ENCODE measurements at regions not wholly inside any gene's neighbourhood (a gene's known extent, or its start where the extent isn't known, plus 50 kb on each side); places are given as distances from the start of the nearest gene placed in this dataset.
A peak's percentile ranks its signal among the peaks of the same experiment; 100 is the strongest.

- no peak overlapping the region for H3K4me3 ChIP-seq
- DNase-seq (no peak), ATAC-seq (no peak)
- no peaks in the 10 kb centered on the region for H3K4me1 ChIP-seq
- no peak for TF ChIP-seq CTCF (IDR thresholded peaks at IDR 0.05)
- no peak for TF ChIP-seq POLR2A (IDR thresholded peaks at IDR 0.05)
- peaks cover 0 to 4% (median 0%) of the 10 kb centered on the region in 9 donors for H3K27me3 ChIP-seq
- WGBS, 4 donors, result 87 to 97% (median 89%) methylated on average over 4 of the region's 4 CpGs
- H3K27ac ChIP-seq, result no peak overlapping the region
- H3K9me3 ChIP-seq, result no peaks in the 10 kb centered on the region
- intact Hi-C loops (cut with DNase I), result no loop called here
- H3K36me3 ChIP-seq, result no peaks in the 10 kb centered on the region
Observed at GRCh38 chr2:120620025-120620793, 115.5 kb upstream of the GLI2 start.

GRCh38 chr2:120622159-120622869, 113.4 kb upstream of the GLI2 start:
- Histone ChIP-seq H3K27me3 (peaks cover 0 to 4% (median 0%) of the 10 kb centered on the region in 9 donors), H3K4me1 (no peaks in the 10 kb centered on the region), H3K27ac (no peak overlapping the region), H3K4me3 (no peak overlapping the region), H3K9me3 (no peaks in the 10 kb centered on the region), H3K36me3 (no peaks in the 10 kb centered on the region)
- intact Hi-C loops (cut with DNase I), result no loop called here
- no peak for TF ChIP-seq POLR2A (IDR thresholded peaks at IDR 0.05)
- no peak for TF ChIP-seq CTCF (IDR thresholded peaks at IDR 0.05)
- WGBS, 4 donors, result 45 to 51% (median 50%) methylated on average over 10 to 13 of the region's 13 CpGs
- no peak for DNase-seq
- ATAC-seq, result peak in 2 of 4 donors; percentile 54 to 64

GRCh38 chr2:120622886-120623753, 112.5 kb upstream of the GLI2 start:
- Histone ChIP-seq H3K27ac (no peak overlapping the region), H3K9me3 (peaks cover 0 to 2% (median 0%) of the 10 kb centered on the region in 12 donors), H3K36me3 (no peaks in the 10 kb centered on the region), H3K4me3 (no peak overlapping the region), H3K4me1 (no peaks in the 10 kb centered on the region), H3K27me3 (peaks cover 0 to 5% (median 0%) of the 10 kb centered on the region in 9 donors)
- WGBS, 4 donors, result 69 to 83% (median 76%) methylated on average over 20 to 21 of the region's 21 CpGs
- TF ChIP-seq CTCF (IDR thresholded peaks at IDR 0.05) (no peak), POLR2A (IDR thresholded peaks at IDR 0.05) (no peak)
- ATAC-seq (peak in 1 of 4 donors; percentile 5), DNase-seq (no peak)
- intact Hi-C loops (cut with DNase I), result no loop called here

Measured in heart left ventricle (tissue), 16 donors.